ENCODE measurements at regions not wholly inside any gene's neighbourhood (a gene's known extent, or its start where the extent isn't known, plus 50 kb on each side); places are given as distances from the start of the nearest gene placed in this dataset.
A peak's percentile ranks its signal among the peaks of the same experiment; 100 is the strongest.
"Not testable (repeated sequence)": the region's sequence is repeated elsewhere in the genome, so short reads cannot be mapped to it uniquely, and the experiment has no call there.

- H3K4me3 ChIP-seq (ENCODE audit: low read length); CTCF ChIA-PET; intact Hi-C loops (cut with micrococcal nuclease); H3F3A ChIP-seq (ENCODE audit: low read length, unreplicated experiment); H4K20me1 ChIP-seq (ENCODE audit: low read length); ATAC-seq; H3K27ac ChIP-seq (ENCODE audit: low read length); POLR2A ChIA-PET (ENCODE audit: unreplicated experiment); H3K79me2 ChIP-seq (ENCODE audit: low read length); BruUV-seq (replicated peaks); H3K9me2 ChIP-seq (replicated peaks; ENCODE audit: low read length); H3K9ac ChIP-seq (ENCODE audit: low read length); H3K4me2 ChIP-seq (ENCODE audit: low read length); H2AFZ ChIP-seq (ENCODE audit: low read length); H3K36me3 ChIP-seq (ENCODE audit: low read depth, low read length); H3K9me3 ChIP-seq (ENCODE audit: low read length); H3K4me1 ChIP-seq (ENCODE audit: insufficient read depth, low read length); H3K27me3 ChIP-seq (ENCODE audit: low read length); DNase-seq: not testable (repeated sequence)
Measured at GRCh38 chr2:87089401-87089800, 67.8 kb upstream of the PLGLB1 start.

- H3K27ac ChIP-seq (ENCODE audit: low read length); H3K27me3 ChIP-seq (ENCODE audit: low read length); H3K79me2 ChIP-seq (ENCODE audit: low read length); DNase-seq; H3K4me2 ChIP-seq (ENCODE audit: low read length); H3K4me1 ChIP-seq (ENCODE audit: insufficient read depth, low read length); H4K20me1 ChIP-seq (ENCODE audit: low read length); H3K36me3 ChIP-seq (ENCODE audit: low read depth, low read length); H3K9me3 ChIP-seq (ENCODE audit: low read length); H3K9me2 ChIP-seq (replicated peaks; ENCODE audit: low read length); H2AFZ ChIP-seq (ENCODE audit: low read length); H3F3A ChIP-seq (ENCODE audit: low read length, unreplicated experiment); BruUV-seq (replicated peaks); H3K9ac ChIP-seq (ENCODE audit: low read length); CTCF ChIA-PET; intact Hi-C loops (cut with micrococcal nuclease); POLR2A ChIA-PET (ENCODE audit: unreplicated experiment); H3K4me3 ChIP-seq (ENCODE audit: low read length): not testable (repeated sequence)
- peak; percentile 38; the same call in 1 of the 2 replicates for ATAC-seq
Measured at GRCh38 chr2:87093252-87093651, 71.6 kb upstream of the PLGLB1 start.

- H4K20me1 ChIP-seq (ENCODE audit: low read length); H3K9ac ChIP-seq (ENCODE audit: low read length); H3K9me3 ChIP-seq (ENCODE audit: low read length); POLR2A ChIA-PET (ENCODE audit: unreplicated experiment); H3F3A ChIP-seq (ENCODE audit: low read length, unreplicated experiment); H3K4me1 ChIP-seq (ENCODE audit: insufficient read depth, low read length); H3K79me2 ChIP-seq (ENCODE audit: low read length); H3K4me2 ChIP-seq (ENCODE audit: low read length); H3K27ac ChIP-seq (ENCODE audit: low read length); BruUV-seq (replicated peaks); intact Hi-C loops (cut with micrococcal nuclease); ATAC-seq; H3K4me3 ChIP-seq (ENCODE audit: low read length); DNase-seq; H2AFZ ChIP-seq (ENCODE audit: low read length); CTCF ChIA-PET; H3K9me2 ChIP-seq (replicated peaks; ENCODE audit: low read length); H3K36me3 ChIP-seq (ENCODE audit: low read depth, low read length); H3K27me3 ChIP-seq (ENCODE audit: low read length): not testable (repeated sequence)
Measured at GRCh38 chr2:87093937-87094529, 72.4 kb upstream of the PLGLB1 start.

GRCh38 chr2:87095804-87096203 lies 74.2 kb upstream of the PLGLB1 start:
- ATAC-seq; H3K36me3 ChIP-seq (ENCODE audit: low read depth, low read length); DNase-seq; H3K9me2 ChIP-seq (replicated peaks; ENCODE audit: low read length); H3K27ac ChIP-seq (ENCODE audit: low read length); H3K9me3 ChIP-seq (ENCODE audit: low read length); H3F3A ChIP-seq (ENCODE audit: low read length, unreplicated experiment); H2AFZ ChIP-seq (ENCODE audit: low read length); POLR2A ChIA-PET (ENCODE audit: unreplicated experiment); H3K27me3 ChIP-seq (ENCODE audit: low read length); intact Hi-C loops (cut with micrococcal nuclease); BruUV-seq (replicated peaks); H3K79me2 ChIP-seq (ENCODE audit: low read length); H3K4me1 ChIP-seq (ENCODE audit: insufficient read depth, low read length); H3K9ac ChIP-seq (ENCODE audit: low read length); H3K4me3 ChIP-seq (ENCODE audit: low read length); H4K20me1 ChIP-seq (ENCODE audit: low read length); H3K4me2 ChIP-seq (ENCODE audit: low read length); CTCF ChIA-PET: not testable (repeated sequence)

- H3K79me2 ChIP-seq (ENCODE audit: low read length); H3K4me3 ChIP-seq (ENCODE audit: low read length); H3K9me2 ChIP-seq (replicated peaks; ENCODE audit: low read length); H2AFZ ChIP-seq (ENCODE audit: low read length); H3K4me2 ChIP-seq (ENCODE audit: low read length); H3K27ac ChIP-seq (ENCODE audit: low read length); BruUV-seq (replicated peaks); H3F3A ChIP-seq (ENCODE audit: low read length, unreplicated experiment); DNase-seq; ATAC-seq; H3K9me3 ChIP-seq (ENCODE audit: low read length); H3K9ac ChIP-seq (ENCODE audit: low read length); intact Hi-C loops (cut with micrococcal nuclease); POLR2A ChIA-PET (ENCODE audit: unreplicated experiment); H3K27me3 ChIP-seq (ENCODE audit: low read length); H4K20me1 ChIP-seq (ENCODE audit: low read length); H3K36me3 ChIP-seq (ENCODE audit: low read depth, low read length); H3K4me1 ChIP-seq (ENCODE audit: insufficient read depth, low read length); CTCF ChIA-PET: not testable (repeated sequence)
Measured at GRCh38 chr2:87128761-87129553, 107.3 kb upstream of the PLGLB1 start.

- DNase-seq; H3K9me3 ChIP-seq (ENCODE audit: low read length); H3K36me3 ChIP-seq (ENCODE audit: low read depth, low read length); H3K9ac ChIP-seq (ENCODE audit: low read length); H3F3A ChIP-seq (ENCODE audit: low read length, unreplicated experiment); H3K4me3 ChIP-seq (ENCODE audit: low read length); H3K79me2 ChIP-seq (ENCODE audit: low read length); BruUV-seq (replicated peaks); H4K20me1 ChIP-seq (ENCODE audit: low read length); POLR2A ChIA-PET (ENCODE audit: unreplicated experiment); CTCF ChIA-PET; H3K27me3 ChIP-seq (ENCODE audit: low read length); H2AFZ ChIP-seq (ENCODE audit: low read length); H3K4me1 ChIP-seq (ENCODE audit: insufficient read depth, low read length); ATAC-seq; intact Hi-C loops (cut with micrococcal nuclease); H3K4me2 ChIP-seq (ENCODE audit: low read length); H3K27ac ChIP-seq (ENCODE audit: low read length); H3K9me2 ChIP-seq (replicated peaks; ENCODE audit: low read length): not testable (repeated sequence)
Measured at GRCh38 chr2:87132577-87132976, 110.9 kb upstream of the PLGLB1 start.

Measured in PC-3 (cell line).